GM21619 (cell line): ENCODE measurements at regions not wholly inside any gene's neighbourhood (a gene's known extent, or its start where the extent isn't known, plus 50 kb on each side); places are given as distances from the start of the nearest gene placed in this dataset.

Source experiments
- ATAC-seq: cut with Tn5 transposase; IDR thresholded peaks from one replicate; pipeline ENCODE4 v1.9.1; 2021; ENCODE audit not compliant: unreplicated experiment

GRCh38 chr10:28922127-28922526, 244.8 kb downstream of the BAMBI start:
- ATAC-seq, result no peak

- ATAC-seq, result no peak
Observed at GRCh38 chr10:28922861-28923260, 245.5 kb downstream of the BAMBI start.

GRCh38 chr10:28924717-28925116, 247.4 kb downstream of the BAMBI start:
- ATAC-seq, result no peak

GRCh38 chr10:28925121-28925663, 247.9 kb downstream of the BAMBI start:
- ATAC-seq, result no peak

- ATAC-seq, result no peak
Observed at GRCh38 chr10:28926932-28927331, 249.6 kb downstream of the BAMBI start.

GRCh38 chr10:28928484-28928883, 251.2 kb downstream of the BAMBI start:
- ATAC-seq, result no peak

- ATAC-seq, result no peak
Observed at GRCh38 chr10:28929942-28930341, 252.6 kb downstream of the BAMBI start.

GRCh38 chr10:28930514-28931495, 253.5 kb downstream of the BAMBI start:
- ATAC-seq, result no peak

GRCh38 chr10:28935061-28935460, 257.7 kb downstream of the BAMBI start:
- no peak for ATAC-seq

GRCh38 chr10:28937959-28938358, 260.6 kb downstream of the BAMBI start:
- ATAC-seq, result no peak

- no peak for ATAC-seq
Observed at GRCh38 chr10:28938745-28939144, 261.4 kb downstream of the BAMBI start.

GRCh38 chr10:28939281-28940157, 262.2 kb downstream of the BAMBI start:
- no peak for ATAC-seq

- ATAC-seq, result no peak
Observed at GRCh38 chr10:28940158-28940888, 263.0 kb downstream of the BAMBI start.

GRCh38 chr10:28942012-28942411, 264.7 kb downstream of the BAMBI start:
- ATAC-seq, result no peak

- ATAC-seq, result no peak
Observed at GRCh38 chr10:28945959-28946358, 268.6 kb downstream of the BAMBI start.

GRCh38 chr10:28946479-28946878, 269.2 kb downstream of the BAMBI start:
- ATAC-seq, result no peak

GRCh38 chr10:28947171-28947570, 269.9 kb downstream of the BAMBI start:
- ATAC-seq, result no peak

GRCh38 chr10:28948046-28948445, 270.7 kb downstream of the BAMBI start:
- ATAC-seq, result no peak

- ATAC-seq, result peak; percentile 68
Observed at GRCh38 chr10:28949005-28950004, 272.0 kb downstream of the BAMBI start.
